GM12872 (cell line): ENCODE measurements at regions not wholly inside any gene's neighbourhood (a gene's known extent, or its start where the extent isn't known, plus 50 kb on each side); places are given as distances from the start of the nearest gene placed in this dataset.

Experiments
- TF ChIP-seq, protein P1 (sequence below): IDR thresholded peaks from 3 replicates; pipeline ENCODE4 v1.5.1; 2011; ENCODE audit warnings: low read depth, mild to moderate bottlenecking, low read length, moderate library complexity; ENCODE audit not compliant: insufficient read depth

GRCh38 chr15:93506646-93507045 lies 417.6 kb upstream of the RGMA start:
- TF ChIP-seq, protein P1, sequence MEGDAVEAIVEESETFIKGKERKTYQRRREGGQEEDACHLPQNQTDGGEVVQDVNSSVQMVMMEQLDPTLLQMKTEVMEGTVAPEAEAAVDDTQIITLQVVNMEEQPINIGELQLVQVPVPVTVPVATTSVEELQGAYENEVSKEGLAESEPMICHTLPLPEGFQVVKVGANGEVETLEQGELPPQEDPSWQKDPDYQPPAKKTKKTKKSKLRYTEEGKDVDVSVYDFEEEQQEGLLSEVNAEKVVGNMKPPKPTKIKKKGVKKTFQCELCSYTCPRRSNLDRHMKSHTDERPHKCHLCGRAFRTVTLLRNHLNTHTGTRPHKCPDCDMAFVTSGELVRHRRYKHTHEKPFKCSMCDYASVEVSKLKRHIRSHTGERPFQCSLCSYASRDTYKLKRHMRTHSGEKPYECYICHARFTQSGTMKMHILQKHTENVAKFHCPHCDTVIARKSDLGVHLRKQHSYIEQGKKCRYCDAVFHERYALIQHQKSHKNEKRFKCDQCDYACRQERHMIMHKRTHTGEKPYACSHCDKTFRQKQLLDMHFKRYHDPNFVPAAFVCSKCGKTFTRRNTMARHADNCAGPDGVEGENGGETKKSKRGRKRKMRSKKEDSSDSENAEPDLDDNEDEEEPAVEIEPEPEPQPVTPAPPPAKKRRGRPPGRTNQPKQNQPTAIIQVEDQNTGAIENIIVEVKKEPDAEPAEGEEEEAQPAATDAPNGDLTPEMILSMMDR, result no peak

- TF ChIP-seq, protein P1, result no peak
Observed at GRCh38 chr15:93505506-93505905, 416.5 kb upstream of the RGMA start.

DNA sequence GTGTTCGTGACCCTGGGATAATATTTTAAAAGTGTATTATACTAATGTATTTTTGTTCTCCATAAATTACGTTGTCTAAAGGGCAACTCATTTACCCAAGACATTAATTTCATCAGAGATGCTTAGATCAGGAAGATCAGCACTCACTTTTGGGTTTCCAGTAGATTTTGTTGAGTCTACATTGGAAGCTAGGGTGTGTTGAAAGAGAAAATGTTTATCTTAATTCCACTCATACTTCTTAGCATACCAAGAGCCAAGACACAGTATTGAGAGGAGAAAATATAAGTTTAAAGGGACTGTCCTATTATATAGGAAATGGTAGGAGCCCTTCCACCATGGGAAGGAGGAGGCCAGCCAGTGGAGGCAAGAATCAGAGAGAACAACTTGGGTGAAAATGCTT lies 412.9 kb upstream of the RGMA start:
- TF ChIP-seq, protein P1, result no peak

DNA sequence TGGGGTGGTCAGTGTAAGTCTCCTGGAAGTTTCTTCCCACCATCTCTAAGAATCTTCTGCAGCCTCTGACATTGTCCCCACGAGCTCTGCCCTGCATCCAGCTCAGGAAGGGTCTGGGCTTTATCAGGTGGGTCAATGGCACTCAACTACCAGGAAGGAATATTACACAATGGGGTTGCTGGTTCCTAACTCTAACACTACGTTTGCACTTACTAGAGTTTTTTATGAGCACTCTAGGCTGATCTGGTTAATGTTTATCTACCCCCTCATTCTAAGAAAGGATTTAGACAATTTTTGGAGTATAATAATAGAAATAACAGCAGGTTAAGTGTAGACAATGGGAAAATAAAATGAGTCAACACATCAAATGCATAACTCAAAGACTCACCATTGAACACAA lies 411.1 kb upstream of the RGMA start:
- TF ChIP-seq, protein P1, result no peak

DNA sequence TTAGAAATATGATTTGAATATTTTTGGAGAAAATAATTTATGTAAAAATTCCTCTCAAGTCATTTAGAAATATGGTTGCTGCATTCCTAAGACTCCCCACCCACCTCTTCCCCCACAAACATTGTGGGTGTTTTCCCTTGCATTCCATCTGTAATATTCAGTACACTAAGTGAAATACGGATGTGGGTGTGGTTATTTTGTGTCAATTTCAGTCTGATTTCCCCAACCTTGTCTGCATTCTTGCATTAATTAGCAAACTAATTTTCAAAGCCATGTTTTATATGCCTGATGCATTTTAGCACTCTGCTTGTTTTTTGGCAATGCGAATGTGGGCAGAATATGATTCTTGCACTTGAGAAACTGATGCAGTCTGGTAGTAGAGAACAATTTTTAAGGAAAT lies 408.3 kb upstream of the RGMA start:
- TF ChIP-seq, protein P1, result no peak

GRCh38 chr15:93496888-93497287 lies 407.9 kb upstream of the RGMA start:
- TF ChIP-seq, protein P1, result no peak

DNA sequence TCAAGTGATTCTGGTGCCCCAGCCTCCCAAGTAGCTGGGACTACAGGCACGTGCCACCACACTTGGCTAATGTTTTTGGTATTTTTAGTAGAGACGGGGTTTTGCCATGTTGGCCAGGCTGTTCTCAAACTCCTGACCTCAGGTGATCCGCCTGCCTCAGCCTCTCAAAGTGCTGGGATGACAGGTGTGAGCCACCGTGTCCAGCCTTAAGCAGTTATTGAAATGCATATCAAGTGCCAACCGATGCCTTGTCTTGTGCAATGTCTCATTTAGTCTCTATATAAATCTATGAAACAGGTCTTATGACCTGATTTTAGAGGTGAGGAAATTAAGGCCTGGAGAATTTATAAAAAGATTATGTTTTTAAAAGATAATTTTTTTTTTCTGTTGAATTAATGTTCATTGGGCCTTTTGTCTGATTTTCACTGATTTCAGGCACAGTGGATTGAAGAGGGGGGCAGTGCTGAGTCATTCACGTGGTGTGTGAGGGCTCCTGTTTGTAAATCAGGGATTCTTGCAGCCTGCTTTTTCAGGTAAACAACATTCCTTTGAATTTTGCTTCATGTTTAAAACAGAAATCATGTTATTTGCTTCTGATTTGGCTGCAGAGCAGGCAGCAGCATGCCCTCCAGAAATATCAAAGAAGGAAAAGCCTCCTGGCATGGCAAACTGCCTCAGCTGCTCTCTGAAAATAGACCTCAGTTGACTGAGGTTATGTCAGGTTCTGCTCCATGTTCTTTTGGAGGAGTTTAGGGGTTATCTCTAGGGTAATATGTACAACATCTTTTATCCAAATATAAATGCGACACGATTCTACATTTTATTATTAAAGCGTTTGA lies 407.0 kb upstream of the RGMA start:
- TF ChIP-seq, protein P1, result no peak

DNA sequence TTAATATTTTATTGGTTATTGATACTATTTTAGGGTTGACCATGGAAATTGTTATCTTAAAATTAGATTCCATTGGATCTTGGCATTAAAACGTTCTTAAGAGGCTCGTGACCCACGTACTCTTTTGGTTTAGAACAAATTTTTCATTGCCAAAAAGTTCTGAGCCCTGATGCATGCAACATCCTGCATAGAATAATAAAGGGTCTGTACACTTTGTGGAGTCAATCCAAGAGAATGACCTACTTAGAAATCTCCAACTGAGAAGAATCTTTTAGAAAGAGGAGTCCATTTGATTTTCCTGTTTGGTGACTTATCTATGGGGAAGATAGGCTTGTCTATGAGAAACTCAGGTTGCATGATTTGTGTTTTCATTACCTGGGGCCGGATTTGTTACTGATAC lies 404.2 kb upstream of the RGMA start:
- TF ChIP-seq, protein P1, result no peak
